HepG2 (cell line): ENCODE measurements at regions not wholly inside any gene's neighbourhood (a gene's known extent, or its start where the extent isn't known, plus 50 kb on each side); places are given as distances from the start of the nearest gene placed in this dataset.

ENCODE experiments used
- ATAC-seq: fragments of 200-7000 bp; cut with Tn5 transposase; 3 replicates; pipeline ENCODE4 v1.9.1; 2020; ENCODE audit warnings: mild to moderate bottlenecking, moderate library complexity
- BruUV-seq: library from RNA; stranded (reverse); fragments of 400-500 nt; replicated peaks from 2 replicates; lab custom pipeline; 2021; lab: Mats Ljungman, UMichigan
- CTCF ChIA-PET: fragments of 300-600 bp; formaldehyde crosslinking; extraction: SDS; loops from one replicate; lab custom pipeline; 2021; ENCODE audit warnings: low total read pairs, inconsistent platforms, low intra/inter-chr PET ratio; lab: Yijun Ruan, JAX
- POLR2A ChIA-PET: fragments of 350-600 bp; sonication (Branson Sonifier 250); formaldehyde crosslinking; loops from one replicate; lab custom pipeline; 2020; ENCODE audit warnings: antibody characterized with exemption, inconsistent platforms; lab: Yijun Ruan, JAX
- DNase-seq: peaks from one replicate; pipeline ENCODE4 v3.0.0-alpha.2; 2015; ENCODE audit warnings: low spot score
- FAIRE-seq: peaks from 3 replicates; lab custom pipeline; 2011; peaks lifted over from hg19 to GRCh38; lab: Jason Lieb, UNC
- H2AFZ ChIP-seq: one replicate; pipeline ENCODE4 v1.6.1; 2011; ENCODE audit warnings: low read length, inconsistent platforms
- H3K27ac ChIP-seq: fragments of 300-600 bp; 3 replicates; pipeline ENCODE4 v1.8.0; 2011; ENCODE audit warnings: mixed run types, mild to moderate bottlenecking, mixed read lengths, low read length, inconsistent platforms; ENCODE audit not compliant: insufficient read depth; ENCODE audit errors: extremely low read length
- H3K27me3 ChIP-seq, 2 experiments: fragments of 200-600 bp in 1 of 2; 2 replicates in 1 of 2; 3 replicates in 1 of 2; pipeline versions ENCODE4 v1.6.0 to v1.8.0; 2011; ENCODE audit warnings: low read length in 2 of 2, mild to moderate bottlenecking in 2 of 2, moderate library complexity in 2 of 2, inconsistent platforms in 1 of 2; ENCODE audit not compliant: insufficient read depth in 2 of 2, control insufficient read depth in 1 of 2
- H3K36me3 ChIP-seq, 2 experiments: fragments of 200-600 bp in 1 of 2; replicated peaks in 1 of 2; 2 replicates in 1 of 2; 3 replicates in 1 of 2; pipeline versions ENCODE4 v1.5.1 to v1.8.0; 2011; ENCODE audit warnings: low read length in 2 of 2, inconsistent platforms in 1 of 2; ENCODE audit not compliant: insufficient read depth in 2 of 2, control insufficient read depth in 1 of 2
- H3K4me1 ChIP-seq: 2 replicates; pipeline ENCODE4 v1.5.1; 2012; ENCODE audit warnings: low read length, inconsistent platforms; ENCODE audit not compliant: insufficient read depth
- H3K4me2 ChIP-seq: 2 replicates; pipeline ENCODE4 v1.6.0; 2011; ENCODE audit warnings: low read depth, low read length, inconsistent platforms
- H3K4me3 ChIP-seq, 3 experiments: fragments of 200-600 bp in 1 of 3; sonication (generic), shearing (Covaris generic) in 1 of 3; replicated peaks in 1 of 3; 2 replicates each; pipeline ENCODE4 v1.5.1; 2011 to 2016; ENCODE audit warnings: low read length in 3 of 3, inconsistent platforms in 2 of 3, low read depth in 2 of 3, mild to moderate bottlenecking in 2 of 3, control low read depth in 1 of 3, mixed read lengths in 1 of 3; ENCODE audit not compliant: insufficient read depth in 1 of 3
- H3K79me2 ChIP-seq: one replicate; pipeline ENCODE4 v1.6.1; 2011; ENCODE audit warnings: low read length, inconsistent platforms; ENCODE audit not compliant: insufficient read depth
- H3K9ac ChIP-seq: 2 replicates; pipeline ENCODE4 v1.6.0; 2011; ENCODE audit warnings: mild to moderate bottlenecking, low read depth, low read length, inconsistent platforms; ENCODE audit not compliant: insufficient read depth
- H3K9me3 ChIP-seq: 2 replicates; pipeline ENCODE4 v1.5.1; 2012; ENCODE audit warnings: mild to moderate bottlenecking, low read length
- H4K20me1 ChIP-seq: 2 replicates; pipeline ENCODE4 v1.6.0; 2011; ENCODE audit warnings: inconsistent platforms, mild to moderate bottlenecking, low read length, moderate library complexity; ENCODE audit not compliant: insufficient read depth
- ARNTL ChIP-seq: sonication (generic); formaldehyde crosslinking; IDR thresholded peaks from 2 replicates; pipeline ENCODE4 v1.4.0; 2020; ENCODE audit warnings: mild to moderate bottlenecking, missing genetic modification reagents
- CBX2 ChIP-seq, 2 experiments: fragments of 200-600 bp in 1 of 2; sonication (generic); formaldehyde crosslinking in 1 of 2; IDR thresholded peaks; 2 replicates each; pipeline versions ENCODE4 v1.7.0 to v1.8.1; 2018 to 2022; ENCODE audit warnings: low read depth in 2 of 2, low read length in 1 of 2, mild to moderate bottlenecking in 1 of 2, missing genetic modification reagents in 1 of 2
- CENPX ChIP-seq: sonication (generic); formaldehyde crosslinking; IDR thresholded peaks from 2 replicates; pipeline ENCODE4 v1.9.0; 2021; ENCODE audit warnings: mild to moderate bottlenecking, missing genetic modification reagents, moderate library complexity
- EZH2 ChIP-seq: conservative IDR thresholded peaks from 2 replicates; pipeline ENCODE4 v1.6.1; 2012; ENCODE audit warnings: mild to moderate bottlenecking, low read depth, low read length, moderate library complexity
- HNRNPLL ChIP-seq: fragments of 200-400 bp; formaldehyde crosslinking; IDR thresholded peaks from 2 replicates; pipeline ENCODE4 v1.6.1; 2017; ENCODE audit warnings: mild to moderate bottlenecking, low read depth, low read length; ENCODE audit not compliant: poor library complexity, severe bottlenecking
- HNRNPUL1 ChIP-seq: fragments of 200-400 bp; formaldehyde crosslinking; IDR thresholded peaks from 2 replicates; pipeline ENCODE4 v1.6.1; 2017; ENCODE audit warnings: low read depth, mild to moderate bottlenecking, low read length, moderate library complexity
- KLF13 ChIP-seq: sonication (generic); formaldehyde crosslinking; IDR thresholded peaks from 2 replicates; pipeline ENCODE4 v1.4.0; 2020; ENCODE audit warnings: mild to moderate bottlenecking, missing genetic modification reagents
- MBD4 ChIP-seq: IDR thresholded peaks from 2 replicates; pipeline ENCODE4 v1.6.1; 2012; ENCODE audit warnings: low read length, inconsistent platforms, borderline replicate concordance
- NR2C2 ChIP-seq: sonication (generic); formaldehyde crosslinking; IDR thresholded peaks from 2 replicates; pipeline ENCODE4 v1.4.0; 2020; ENCODE audit warnings: missing genetic modification reagents, mild to moderate bottlenecking, moderate library complexity, borderline replicate concordance
- THAP9 ChIP-seq: sonication (generic); formaldehyde crosslinking; IDR thresholded peaks from 2 replicates; pipeline ENCODE4; 2020; ENCODE audit warnings: missing genetic modification reagents, mild to moderate bottlenecking, borderline replicate concordance
- U2AF1 ChIP-seq: fragments of 200-400 bp; formaldehyde crosslinking; optimal IDR thresholded peaks from 2 replicates; pipeline ENCODE3; 2017; ENCODE audit warnings: mild to moderate bottlenecking, low read depth, low read length
- ZFP90 ChIP-seq: sonication (generic); formaldehyde crosslinking; IDR thresholded peaks from 2 replicates; pipeline ENCODE4 v1.8.0; 2022; ENCODE audit warnings: missing genetic modification reagents, mild to moderate bottlenecking, inconsistent platforms, borderline replicate concordance
- ZFYVE20 ChIP-seq: sonication (generic); formaldehyde crosslinking; IDR thresholded peaks from 2 replicates; pipeline ENCODE4 v1.8.0; 2023; ENCODE audit warnings: low read depth, mild to moderate bottlenecking, moderate library complexity, missing genetic modification reagents, borderline replicate concordance
- ZNF557 ChIP-seq: sonication (generic); formaldehyde crosslinking; IDR thresholded peaks from 2 replicates; pipeline ENCODE4 v1.4.0; 2020; ENCODE audit warnings: missing genetic modification reagents
- ZNF609 ChIP-seq: sonication (generic); formaldehyde crosslinking; IDR thresholded peaks from 2 replicates; pipeline ENCODE4 v1.4.0; 2020; ENCODE audit warnings: mild to moderate bottlenecking, missing genetic modification reagents, borderline replicate concordance
- ZNF709 ChIP-seq: sonication (generic); formaldehyde crosslinking; IDR thresholded peaks from 2 replicates; pipeline ENCODE4 v1.5.0; 2020; ENCODE audit warnings: mild to moderate bottlenecking, missing genetic modification reagents
- ZNF737 ChIP-seq: sonication (generic); formaldehyde crosslinking; IDR thresholded peaks from 2 replicates; pipeline ENCODE4 v1.5.0; 2020; ENCODE audit warnings: missing genetic modification reagents, mild to moderate bottlenecking, borderline replicate concordance
- ZNF883 ChIP-seq: sonication (generic); formaldehyde crosslinking; IDR thresholded peaks from 2 replicates; pipeline ENCODE4 v1.5.1; 2020; ENCODE audit warnings: mild to moderate bottlenecking, missing genetic modification reagents; ENCODE audit errors: not compliant biosample characterization
- WGBS: methylation state at CpG from one replicate; pipeline ENCODE4 v1.1.6; 2017; ENCODE audit warnings: low lambda C conversion rate; 5-methylcytosine and 5-hydroxymethylcytosine counted together
- in situ Hi-C: cut with HindIII; loops from 2 replicates; pipeline ENCODE4 v1.10.0; 2017; ENCODE audit warnings: low pct_unique_long_range_greater_than_20kb; ENCODE audit not compliant: extremely low pct_ligation_motif_present
- intact Hi-C: fragments of 100-400 bp; cut with micrococcal nuclease; formaldehyde crosslinking; loops from one replicate; pipeline ENCODE4 v1.10.0; 2022; ENCODE audit not compliant: unreplicated experiment

GRCh38 chr6:113649276-113649675 lies 207.9 kb upstream of the MARCKS start:
- ChIA-PET CTCF (no interaction called here), POLR2A (no interaction called here)
- intact Hi-C loops = no loop called here
- Histone ChIP-seq H3K27ac (no peak overlapping the region), H3K4me2 (no peak overlapping the region), H3K4me3 (no peak overlapping the region), H3K79me2 (no peaks in the 10 kb centered on the region), H3K36me3 (no peaks in the 10 kb centered on the region), H3K4me1 (peaks cover 57% of the 10 kb centered on the region), H3K27me3 (no peaks in the 10 kb centered on the region), H3K9ac (no peak overlapping the region), H3K9me3 (no peaks in the 10 kb centered on the region), H2AFZ (no peak overlapping the region), H4K20me1 (no peaks in the 10 kb centered on the region)
- no peak for ATAC-seq
- WGBS = 82% methylated on average over 6 of the region's 6 CpGs
- no peak for FAIRE-seq
- in situ Hi-C loops = no loop called here
- no TSS peak for BruUV-seq
- no peak for TF ChIP-seq ZNF709 (CRISPR knock-in tag)
- TF ChIP-seq CENPX (CRISPR knock-in tag) = no peak
- no peak for TF ChIP-seq EZH2
- no peak for TF ChIP-seq ZNF737
- TF ChIP-seq ZNF557 (CRISPR knock-in tag) = no peak
- TF ChIP-seq HNRNPLL = no peak
- no peak for TF ChIP-seq ZFP90
- TF ChIP-seq ZFYVE20 (CRISPR knock-in tag) = no peak
- TF ChIP-seq MBD4 = no peak
- no peak for TF ChIP-seq CBX2 (IDR thresholded peaks at IDR 0.05; ENCODE audit: low read depth, low read length)
- TF ChIP-seq CBX2 (CRISPR knock-in tag; IDR thresholded peaks at IDR 0.05; ENCODE audit: low read depth) = no peak
- TF ChIP-seq HNRNPUL1 = no peak
- TF ChIP-seq ZNF883 = no peak
- no peak for TF ChIP-seq ARNTL (CRISPR knock-in tag)
- TF ChIP-seq U2AF1 = no peak
- no peak for TF ChIP-seq ZNF609 (CRISPR knock-in tag)
- TF ChIP-seq NR2C2 (CRISPR knock-in tag) = no peak
- no peak for TF ChIP-seq THAP9
- TF ChIP-seq KLF13 (CRISPR knock-in tag) = no peak
- no peak for DNase-seq
